Nephron (organoid): ENCODE measurements at regions not wholly inside any gene's neighbourhood (a gene's known extent, or its start where the extent isn't known, plus 50 kb on each side); places are given as distances from the start of the nearest gene placed in this dataset.

Experiments used
- H3K27ac Mint-ChIP-seq, 3 experiments: 2 replicates each; pipeline ENCODE4 v1.8.0; 2020; ENCODE audit warnings: mixed read lengths in 3 of 3, mild to moderate bottlenecking in 2 of 3, moderate library complexity in 1 of 3
- H3K27me3 Mint-ChIP-seq: 2 replicates; pipeline ENCODE4 v1.8.0; 2021; ENCODE audit warnings: low read depth, mild to moderate bottlenecking, moderate library complexity, mixed read lengths
- H3K36me3 Mint-ChIP-seq: 2 replicates; pipeline ENCODE4 v1.8.0; 2020; ENCODE audit warnings: low read depth, mixed read lengths
- H3K4me1 Mint-ChIP-seq: 2 replicates; pipeline ENCODE4 v1.8.0; 2020; ENCODE audit warnings: mixed read lengths
- H3K4me3 Mint-ChIP-seq, 3 experiments: 2 replicates each; pipeline ENCODE4 v1.8.0; 2020; ENCODE audit warnings: mild to moderate bottlenecking in 3 of 3, mixed read lengths in 3 of 3, moderate library complexity in 2 of 3
- H3K9me3 Mint-ChIP-seq: 2 replicates; pipeline ENCODE4 v1.8.0; 2020; ENCODE audit warnings: mixed read lengths
- CTCF ChIP-seq, 3 experiments: fragments of 200-600 bp; sonication (generic); IDR thresholded peaks; one replicate each; pipeline ENCODE4 v1.5.0; 2021; ENCODE audit warnings: antibody characterized with exemption in 3 of 3; ENCODE audit not compliant: unreplicated experiment in 3 of 3

GRCh38 chr3:25349828-25350724 is 78.0 kb upstream of the RARB start:
- Mint-ChIP-seq H3K36me3 (no peaks in the 10 kb centered on the region), H3K4me1 (peaks cover 26% of the 10 kb centered on the region), H3K27ac (no peak overlapping the region), H3K27me3 (peaks cover 4% of the 10 kb centered on the region), H3K4me3 (no peak overlapping the region), H3K9me3 (no peaks in the 10 kb centered on the region)
- TF ChIP-seq CTCF (IDR thresholded peaks at IDR 0.05; ENCODE audit: unreplicated experiment in 3 of 3) = no peak

GRCh38 chr3:25350725-25351114 is 77.3 kb upstream of the RARB start:
- no peaks in the 10 kb centered on the region for H3K9me3 Mint-ChIP-seq
- no peak overlapping the region for H3K4me3 Mint-ChIP-seq
- H3K27ac Mint-ChIP-seq = no peak overlapping the region
- TF ChIP-seq CTCF (IDR thresholded peaks at IDR 0.05; ENCODE audit: unreplicated experiment in 3 of 3) = no peak
- peaks cover 4% of the 10 kb centered on the region for H3K27me3 Mint-ChIP-seq
- H3K36me3 Mint-ChIP-seq = no peaks in the 10 kb centered on the region
- peaks cover 32% of the 10 kb centered on the region for H3K4me1 Mint-ChIP-seq

- H3K9me3 Mint-ChIP-seq = peaks cover 6% of the 10 kb centered on the region
- TF ChIP-seq CTCF (IDR thresholded peaks at IDR 0.05; ENCODE audit: unreplicated experiment in 3 of 3) = no peak
- H3K27ac Mint-ChIP-seq = peak overlapping the region; percentile 25 to 71 (median 54)
- peaks cover 27% of the 10 kb centered on the region for H3K4me1 Mint-ChIP-seq
- H3K36me3 Mint-ChIP-seq = peaks cover 3% of the 10 kb centered on the region
- peaks cover 4% of the 10 kb centered on the region for H3K27me3 Mint-ChIP-seq
- H3K4me3 Mint-ChIP-seq = no peak overlapping the region
Measured at GRCh38 chr3:25354071-25354470, 74.0 kb upstream of the RARB start.

GRCh38 chr3:25355034-25355885 is 72.8 kb upstream of the RARB start:
- Mint-ChIP-seq H3K27me3 (peaks cover 3% of the 10 kb centered on the region), H3K4me3 (peak overlapping the region in 1 of 3 experiments; percentile 37), H3K9me3 (peaks cover 13% of the 10 kb centered on the region), H3K27ac (peak overlapping the region; percentile 48 to 71 (median 54)), H3K4me1 (peaks cover 27% of the 10 kb centered on the region), H3K36me3 (peaks cover 11% of the 10 kb centered on the region)
- TF ChIP-seq CTCF (IDR thresholded peaks at IDR 0.05; ENCODE audit: unreplicated experiment in 3 of 3) = no peak

GRCh38 chr3:25355998-25356397 is 72.1 kb upstream of the RARB start:
- Mint-ChIP-seq H3K27ac (peak overlapping the region in 1 of 3 experiments; percentile 54), H3K36me3 (peaks cover 11% of the 10 kb centered on the region), H3K9me3 (peaks cover 17% of the 10 kb centered on the region), H3K4me1 (peaks cover 27% of the 10 kb centered on the region), H3K27me3 (no peaks in the 10 kb centered on the region), H3K4me3 (no peak overlapping the region)
- no peak for TF ChIP-seq CTCF (IDR thresholded peaks at IDR 0.05; ENCODE audit: unreplicated experiment in 3 of 3)
